ENCODE measurements at regions not wholly inside any gene's neighbourhood (a gene's known extent, or its start where the extent isn't known, plus 50 kb on each side); places are given as distances from the start of the nearest gene placed in this dataset.
"Not testable (repeated sequence)": the region's sequence is repeated elsewhere in the genome, so short reads cannot be mapped to it uniquely, and the experiment has no call there.

DNA sequence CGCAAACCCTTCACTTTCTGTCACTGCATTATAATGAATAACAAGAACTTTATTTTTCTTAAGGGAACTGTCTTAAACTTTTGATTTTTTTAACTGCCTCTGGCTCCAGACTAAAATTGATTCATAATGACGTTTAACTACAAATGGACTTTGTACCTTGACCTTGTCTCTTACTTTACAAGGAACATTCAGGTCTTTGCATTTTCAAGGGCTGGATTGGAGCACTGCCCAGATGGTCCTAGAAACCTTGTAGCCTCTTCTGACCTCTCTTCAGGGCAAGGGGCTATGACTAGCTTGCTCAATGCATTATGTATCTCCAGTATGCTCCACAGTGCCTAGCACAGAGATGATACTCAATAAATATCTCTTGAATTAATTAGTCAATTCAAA is 612.6 kb upstream of the CLINT1 start:
- DNase-seq = no peak

DNA sequence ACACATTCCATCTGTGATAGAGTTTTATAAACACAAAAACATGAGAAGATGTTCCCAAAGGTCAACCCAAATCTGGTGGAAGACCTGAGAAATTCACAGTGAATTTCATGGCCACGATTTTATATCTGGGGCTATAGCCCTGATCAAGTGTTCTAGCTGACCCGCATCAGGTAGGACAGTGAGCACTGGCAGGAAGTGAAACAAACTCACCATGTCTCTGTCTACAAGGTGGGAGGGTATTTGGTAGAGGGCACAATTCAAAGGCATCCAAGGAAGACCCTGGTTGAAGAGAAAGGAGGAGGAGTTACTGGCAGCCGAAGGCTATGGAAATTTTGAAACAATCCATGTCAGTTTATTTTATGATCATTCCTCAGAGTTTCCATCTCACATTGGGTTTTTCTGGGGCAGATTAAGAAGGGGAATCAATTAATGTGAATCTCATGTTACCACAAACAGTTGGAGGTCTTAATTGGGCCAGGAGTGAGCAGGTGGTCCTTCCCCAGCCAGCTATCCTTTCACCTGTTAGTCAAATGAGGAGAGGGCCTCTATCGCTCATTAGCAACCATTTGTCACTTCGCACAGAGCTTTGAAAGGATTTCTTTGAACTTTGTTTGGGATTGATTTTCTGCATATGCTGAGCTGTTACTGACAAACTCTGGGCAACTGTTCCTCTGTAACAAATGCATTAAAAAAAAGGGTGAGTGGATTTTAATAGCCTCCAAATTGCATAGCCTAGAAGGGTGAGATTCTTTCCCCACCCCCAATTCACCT is 612.0 kb upstream of the CLINT1 start:
- DNase-seq = no peak

DNA sequence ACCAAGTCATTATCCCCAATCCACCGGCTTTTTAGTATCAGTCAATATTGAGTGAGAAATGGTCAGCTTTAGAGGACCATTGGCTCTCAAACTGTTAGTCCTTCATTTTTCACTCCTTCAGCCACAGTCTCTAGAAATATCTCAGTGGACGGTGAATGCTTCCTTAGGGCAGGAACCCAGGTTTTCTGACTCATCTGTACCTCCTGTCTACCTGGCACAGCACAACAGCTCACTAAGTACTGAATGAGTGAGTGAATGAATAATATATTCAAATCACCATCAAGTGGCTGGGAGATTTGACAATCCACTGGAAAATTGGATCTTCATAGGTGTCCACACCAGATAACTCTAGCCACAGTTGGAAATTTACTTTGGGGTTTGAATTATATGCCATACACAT is 609.5 kb upstream of the CLINT1 start:
- no peak for DNase-seq

DNA sequence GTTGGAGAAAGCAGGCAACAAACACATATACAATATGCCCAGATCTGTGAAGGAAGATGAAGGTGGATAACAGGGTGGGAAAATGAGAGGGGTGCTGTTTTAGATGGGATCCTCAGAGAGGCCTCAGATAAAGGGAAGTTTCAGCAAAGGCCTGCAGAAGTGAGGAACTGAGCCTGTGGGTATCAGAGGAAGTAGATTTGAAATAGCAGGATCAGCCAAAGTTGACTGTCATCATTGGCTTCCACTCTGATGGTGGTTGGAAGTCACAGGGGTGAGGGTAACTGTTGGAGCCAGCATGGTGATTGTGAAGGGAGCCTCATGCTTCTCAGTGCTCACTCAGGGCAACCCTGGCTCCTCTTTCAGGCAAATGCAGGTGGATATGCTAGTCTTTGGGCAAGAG is 607.2 kb upstream of the CLINT1 start:
- DNase-seq = no peak

DNA sequence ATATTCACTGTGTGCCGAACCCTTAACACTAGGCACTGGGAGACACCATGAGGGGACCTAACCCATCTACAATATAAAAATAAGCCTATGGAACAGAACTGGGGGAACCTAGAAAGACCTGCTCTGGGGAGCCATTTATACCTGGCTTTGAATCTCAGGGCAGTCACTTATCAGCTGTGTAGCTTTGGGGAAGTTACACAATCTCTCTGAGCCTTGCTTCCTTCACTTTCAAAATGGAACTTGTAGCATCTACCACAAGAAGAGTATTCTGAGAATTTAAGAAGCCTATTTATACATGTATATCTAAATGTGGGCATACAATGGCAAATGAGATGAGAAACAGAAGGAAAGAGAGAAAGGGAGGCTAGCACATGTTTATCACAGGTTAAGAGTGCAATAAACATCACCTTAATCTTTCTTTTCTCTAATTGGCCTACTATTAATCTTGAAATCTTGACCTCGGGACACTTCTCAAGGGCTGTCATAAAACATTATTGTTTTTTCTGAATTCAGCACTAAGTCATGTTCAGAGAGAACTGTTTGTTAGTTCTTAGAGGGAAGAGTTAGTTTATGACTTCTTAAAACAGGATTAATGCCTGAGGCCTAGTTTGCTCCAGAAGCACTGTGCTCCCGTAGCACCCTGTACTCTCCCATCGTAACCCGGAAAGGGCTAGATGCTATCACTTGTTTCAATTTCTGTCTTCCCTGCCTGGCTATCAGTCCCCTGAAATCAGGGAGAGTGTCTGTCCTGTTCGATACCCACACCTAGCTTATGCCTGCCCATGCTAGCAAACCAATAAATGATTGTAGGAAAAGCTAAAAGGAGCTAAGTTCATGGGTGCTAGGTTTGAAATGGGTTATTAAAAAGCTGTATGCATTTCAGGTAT is 606.4 kb upstream of the CLINT1 start:
- DNase-seq = no peak

DNA sequence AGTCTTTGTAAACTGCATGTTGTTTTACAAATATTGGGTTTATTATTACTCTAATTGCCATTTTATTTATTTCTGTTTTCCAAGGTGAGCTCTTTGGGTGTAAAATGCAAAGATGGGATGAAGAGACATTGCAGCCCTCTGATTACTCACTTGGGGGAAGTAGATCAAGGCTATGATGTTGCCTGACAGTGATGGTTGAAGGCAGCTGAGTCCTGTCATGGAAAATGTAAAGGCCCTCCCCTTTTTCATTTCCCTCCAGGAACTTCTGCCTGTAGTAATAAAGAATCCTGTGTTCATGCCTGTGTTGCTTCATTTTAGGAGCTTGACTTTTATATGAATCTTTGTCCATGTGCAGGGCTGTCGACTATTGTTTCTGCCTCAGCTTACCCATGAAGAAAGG is 605.4 kb upstream of the CLINT1 start:
- no peak for DNase-seq

DNA sequence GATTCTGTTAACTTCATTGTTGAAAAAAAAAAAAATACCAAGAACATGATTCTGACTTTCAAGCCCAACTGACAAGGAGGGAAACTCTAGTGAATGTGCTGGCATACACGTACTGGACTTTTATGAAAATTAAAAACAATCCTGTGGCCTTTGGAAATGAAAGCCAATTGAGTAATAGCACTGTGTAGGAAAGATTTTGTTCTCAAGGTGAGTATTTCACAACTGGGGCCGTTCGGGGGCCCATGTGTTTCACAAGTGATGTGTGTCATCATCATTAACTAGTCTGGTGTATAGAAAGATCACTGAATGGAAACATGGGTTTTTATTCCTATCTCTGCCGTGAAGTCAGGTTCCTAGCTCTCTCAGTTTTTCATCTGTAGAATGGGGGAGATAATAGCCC is 605.0 kb upstream of the CLINT1 start:
- no peak for DNase-seq

DNA sequence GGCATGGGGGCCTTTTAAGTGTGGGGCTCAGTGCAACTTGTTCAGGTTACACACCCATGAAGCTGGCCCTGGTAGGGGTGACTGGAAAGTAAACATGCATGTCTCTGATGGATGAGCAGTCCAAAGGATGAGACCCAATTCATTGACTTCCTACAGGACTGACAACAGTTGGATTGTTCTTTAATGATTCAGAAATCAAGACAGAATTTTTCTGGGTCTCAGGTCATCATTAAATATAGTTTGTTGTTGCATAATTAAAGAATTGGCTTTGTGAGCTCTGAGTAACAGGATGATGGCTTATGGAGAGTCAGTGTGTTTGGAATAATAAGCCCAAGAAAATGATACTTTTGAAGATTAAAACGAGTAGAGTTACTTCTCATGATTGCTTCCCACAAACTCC is 604.2 kb upstream of the CLINT1 start:
- no peak for DNase-seq

DNA sequence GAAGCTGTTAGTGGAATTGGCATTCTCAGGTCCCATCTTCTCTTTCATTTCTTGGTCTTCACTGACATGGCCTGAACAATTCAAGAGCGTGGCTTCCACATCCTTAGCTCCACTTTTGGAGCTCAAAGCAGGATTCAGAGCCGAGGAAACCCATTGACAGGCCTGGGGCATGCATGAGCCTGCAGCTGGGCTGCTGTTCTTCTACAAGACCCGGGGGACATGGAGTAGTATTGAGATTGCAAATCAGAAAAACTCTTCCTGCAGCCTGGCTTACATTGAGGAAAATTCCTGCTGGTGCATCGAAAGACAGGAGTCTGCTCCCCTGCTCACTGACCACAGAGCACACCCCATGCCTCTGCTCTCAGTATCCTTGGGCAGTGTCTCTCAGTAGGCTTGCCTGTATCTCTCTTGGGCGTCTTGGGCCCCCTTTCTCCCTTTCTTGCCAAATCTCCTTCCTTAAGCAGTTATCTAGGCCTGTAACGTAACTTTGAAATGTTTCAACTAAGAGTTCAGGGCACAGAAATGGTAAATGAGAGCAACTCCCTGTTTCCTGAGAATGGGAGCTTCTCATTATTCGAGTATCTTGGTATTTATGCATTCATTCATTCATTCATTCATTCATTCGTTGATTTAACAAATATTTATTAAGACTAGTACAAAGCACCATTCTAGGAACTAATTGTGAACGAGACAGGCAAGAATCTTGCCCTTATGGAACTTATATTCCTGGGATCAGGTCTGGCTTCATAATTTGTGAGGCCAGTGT is 603.6 kb upstream of the CLINT1 start:
- no peak for DNase-seq

DNA sequence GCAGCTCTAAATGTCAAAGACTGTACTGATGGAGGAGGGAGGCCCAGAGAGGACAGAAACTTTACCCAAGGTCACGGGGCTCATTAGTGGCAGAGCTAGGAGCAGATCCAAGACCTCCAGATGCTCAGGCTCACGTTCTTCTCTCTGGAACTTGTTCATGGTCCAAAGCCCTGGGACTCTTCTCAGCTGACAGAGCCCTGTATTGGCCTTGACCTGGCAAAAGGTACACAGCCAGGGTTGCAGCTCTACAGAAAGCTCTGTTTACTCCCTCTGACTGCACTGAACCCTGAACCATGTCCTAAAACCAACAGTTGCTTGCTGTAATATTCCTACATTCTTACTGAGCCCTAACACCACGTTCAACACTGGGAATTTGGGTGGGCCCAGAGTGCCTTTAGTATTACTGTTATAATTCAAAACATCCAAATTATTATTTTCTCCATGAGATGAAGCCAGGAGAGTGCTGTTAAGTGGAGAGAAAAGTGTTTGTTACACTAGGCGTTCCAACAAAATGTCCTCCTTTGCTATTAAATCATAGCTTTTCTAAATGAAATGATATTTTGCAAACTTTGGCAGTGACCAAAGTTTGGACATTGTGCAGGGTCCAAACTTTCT is 602.4 kb upstream of the CLINT1 start:
- no peak for DNase-seq

DNA sequence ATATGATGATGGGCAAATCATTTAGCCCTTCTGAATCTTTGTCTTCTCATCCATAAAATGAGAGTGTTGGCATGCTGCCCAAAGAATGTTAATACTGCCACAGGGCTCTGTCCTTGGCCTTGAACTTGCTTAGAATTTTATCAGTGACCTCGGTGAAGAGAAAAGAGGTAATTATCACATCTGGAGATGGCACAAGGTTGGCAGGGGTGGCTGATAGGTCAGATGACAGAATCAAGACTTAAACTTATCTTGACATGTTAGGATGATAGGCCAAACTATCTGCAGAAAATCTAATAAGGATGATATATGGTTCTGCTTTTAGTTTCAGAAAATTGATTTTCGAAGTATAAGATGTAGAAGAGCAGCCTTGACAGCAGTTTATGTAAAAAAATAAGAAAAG is 599.1 kb upstream of the CLINT1 start:
- no peak for DNase-seq

DNA sequence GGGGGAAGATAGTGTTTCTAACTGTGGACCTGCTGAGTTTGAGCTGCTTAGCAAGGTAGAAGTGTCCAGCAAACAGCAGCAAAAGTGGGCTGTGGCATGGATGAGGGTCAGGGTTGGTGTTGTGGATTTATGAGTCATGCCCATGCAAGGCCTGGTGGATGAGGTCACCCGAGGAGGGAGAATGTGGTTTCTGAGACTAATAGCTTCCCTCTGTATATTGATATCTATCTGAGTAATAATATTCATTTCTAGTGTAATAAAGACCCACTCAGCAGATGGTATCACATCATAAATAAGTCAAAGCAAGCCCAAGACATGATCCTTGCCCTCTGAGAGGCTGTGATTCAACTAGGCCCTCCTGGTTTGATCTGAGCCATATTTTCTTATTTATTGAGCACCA is 597.8 kb upstream of the CLINT1 start:
- DNase-seq = no peak

DNA sequence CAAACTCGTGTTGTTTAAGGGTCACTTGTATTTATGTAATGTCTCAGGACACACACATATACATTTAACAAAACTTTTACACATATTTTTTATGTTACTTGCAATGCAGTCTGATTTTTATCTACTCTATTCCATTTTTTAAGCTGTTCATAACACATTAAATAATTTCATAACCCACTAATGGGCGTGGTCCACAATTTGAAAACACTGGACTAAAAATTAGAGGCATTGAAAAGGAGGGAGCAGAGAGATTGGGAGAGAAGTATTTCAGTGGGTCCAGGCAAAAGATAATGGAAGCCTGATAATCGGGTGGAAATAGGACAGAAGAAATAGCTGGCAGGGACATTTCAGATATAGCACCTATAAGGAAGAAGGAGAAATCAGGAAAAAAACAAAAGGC is 597.3 kb upstream of the CLINT1 start:
- DNase-seq = no peak

DNA sequence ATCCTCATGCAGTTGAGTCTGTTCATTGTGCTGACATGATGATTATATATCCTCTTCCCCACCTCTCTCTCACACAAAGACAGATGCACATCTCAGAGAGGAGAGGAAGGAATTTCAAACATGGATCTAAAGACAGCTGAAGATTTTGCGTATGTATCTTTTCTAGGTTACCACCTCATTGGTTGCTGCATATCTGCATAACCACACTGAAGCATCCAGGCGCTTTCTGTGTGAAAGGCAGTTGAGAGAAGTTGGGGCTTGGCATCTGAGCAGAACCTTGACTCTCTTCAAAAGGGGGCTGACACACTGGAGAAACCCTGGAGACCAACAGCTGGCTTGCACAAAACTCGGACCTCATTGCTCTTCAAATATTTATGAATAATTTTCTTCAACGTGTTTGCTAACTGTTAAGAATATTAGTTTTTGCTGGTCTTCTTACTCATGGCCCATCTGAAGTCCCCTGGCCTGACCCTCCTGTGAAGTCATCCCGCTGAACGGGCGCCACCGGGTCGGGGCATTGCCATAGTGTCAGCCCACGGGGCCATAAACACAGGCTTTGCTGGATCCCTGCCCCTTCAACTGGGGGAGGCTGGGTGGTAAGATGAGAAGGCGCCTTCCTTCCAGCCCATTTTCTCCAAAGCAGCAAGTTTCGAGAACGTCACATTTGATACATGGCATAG is 593.2 kb upstream of the CLINT1 start:
- DNase-seq = no peak

DNA sequence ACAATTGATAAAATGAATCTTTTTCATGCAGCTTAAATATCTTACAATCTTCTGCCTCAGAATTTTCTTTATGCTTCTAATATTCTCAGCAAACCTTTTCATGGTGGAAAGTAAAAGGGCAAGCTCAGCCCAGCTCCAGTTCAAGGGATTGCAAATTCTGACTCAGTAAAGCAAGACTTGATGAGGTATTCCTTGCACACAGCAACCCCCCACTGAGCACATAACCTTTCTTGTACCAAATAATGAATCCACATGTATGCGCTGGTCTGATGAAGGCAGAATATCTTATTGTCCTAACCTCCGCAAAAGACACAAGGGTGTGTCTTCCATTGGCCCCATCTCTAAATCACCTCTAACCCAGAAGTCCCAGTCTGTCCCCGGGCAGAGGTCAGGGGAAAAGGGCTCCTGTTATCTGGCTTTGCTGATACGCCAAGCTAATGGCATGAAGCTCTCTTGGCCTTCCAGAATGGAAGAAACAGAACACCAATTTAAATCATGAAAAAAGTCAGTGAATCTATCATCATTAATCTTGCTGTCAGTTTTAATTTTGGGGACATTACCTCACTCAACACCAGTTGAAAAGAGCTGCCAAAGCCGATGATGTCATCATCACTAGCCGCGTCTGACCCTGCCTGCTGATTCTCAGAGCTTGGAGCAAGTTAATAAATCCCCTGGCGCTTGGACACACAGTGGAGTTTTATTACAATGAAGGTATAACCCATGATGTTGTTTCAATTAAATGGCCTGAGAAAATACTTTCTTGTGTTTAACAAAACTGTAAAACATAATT is 592.5 kb upstream of the CLINT1 start:
- DNase-seq = no peak

DNA sequence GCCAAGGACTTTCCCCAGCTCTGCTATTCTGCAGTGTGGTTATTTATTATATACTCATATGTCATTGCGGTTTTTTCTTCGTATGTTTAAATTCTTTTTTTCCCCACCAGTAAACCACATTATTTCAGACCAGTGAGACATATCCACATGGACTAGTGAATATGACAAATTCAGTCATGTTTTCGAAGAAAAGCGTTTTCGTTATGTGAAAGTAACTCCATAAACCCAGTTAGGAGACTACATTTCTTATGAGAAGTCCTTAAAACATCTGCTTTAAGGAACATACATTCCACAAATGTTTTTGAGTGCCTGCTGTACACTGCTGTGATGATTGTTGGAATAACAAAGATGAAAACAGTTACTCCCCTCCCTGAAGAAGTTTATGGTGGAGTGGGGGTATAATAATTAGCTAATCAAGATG is 591.8 kb upstream of the CLINT1 start:
- no peak for DNase-seq

DNA sequence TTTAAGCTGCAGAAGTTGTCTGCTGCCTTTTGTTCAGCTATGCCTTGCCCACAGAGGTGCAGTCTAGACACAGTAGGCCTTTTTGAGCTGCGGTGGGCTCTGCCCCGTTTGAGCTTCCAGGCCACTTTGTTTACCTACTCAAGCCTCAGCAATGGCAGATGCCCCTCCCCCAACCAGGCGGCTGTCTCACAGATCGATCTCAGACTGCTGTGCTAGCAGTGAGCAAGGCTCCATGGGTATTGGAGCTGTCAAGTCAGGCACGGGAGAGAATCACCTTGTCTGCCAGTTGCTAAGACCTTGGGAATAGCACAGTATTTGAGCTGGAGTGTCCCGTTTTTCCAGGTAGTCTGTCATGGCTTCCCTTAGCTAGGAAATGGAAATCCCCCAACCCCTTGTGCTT is 587.8 kb upstream of the CLINT1 start:
- DNase-seq = not testable (repeated sequence)

DNA sequence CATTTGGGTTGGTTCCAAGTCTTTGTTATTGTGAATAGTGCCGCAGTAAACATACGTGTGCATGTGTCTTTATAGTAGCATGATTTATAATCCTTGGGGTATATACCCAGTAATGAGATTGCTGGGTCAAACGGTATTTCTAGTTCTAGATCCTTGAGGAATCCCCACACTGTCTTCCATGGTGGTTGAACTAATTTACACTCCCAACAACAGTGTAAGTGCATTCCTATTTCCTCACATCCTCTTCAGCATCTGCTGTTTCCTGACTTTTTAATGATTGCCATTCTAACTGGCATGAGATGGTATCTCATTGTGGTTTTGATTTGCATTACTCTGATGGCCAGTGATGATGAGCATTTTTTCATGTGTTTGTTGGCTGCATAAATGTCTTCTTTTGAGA is 580.3 kb upstream of the CLINT1 start:
- DNase-seq = not testable (repeated sequence)

DNA sequence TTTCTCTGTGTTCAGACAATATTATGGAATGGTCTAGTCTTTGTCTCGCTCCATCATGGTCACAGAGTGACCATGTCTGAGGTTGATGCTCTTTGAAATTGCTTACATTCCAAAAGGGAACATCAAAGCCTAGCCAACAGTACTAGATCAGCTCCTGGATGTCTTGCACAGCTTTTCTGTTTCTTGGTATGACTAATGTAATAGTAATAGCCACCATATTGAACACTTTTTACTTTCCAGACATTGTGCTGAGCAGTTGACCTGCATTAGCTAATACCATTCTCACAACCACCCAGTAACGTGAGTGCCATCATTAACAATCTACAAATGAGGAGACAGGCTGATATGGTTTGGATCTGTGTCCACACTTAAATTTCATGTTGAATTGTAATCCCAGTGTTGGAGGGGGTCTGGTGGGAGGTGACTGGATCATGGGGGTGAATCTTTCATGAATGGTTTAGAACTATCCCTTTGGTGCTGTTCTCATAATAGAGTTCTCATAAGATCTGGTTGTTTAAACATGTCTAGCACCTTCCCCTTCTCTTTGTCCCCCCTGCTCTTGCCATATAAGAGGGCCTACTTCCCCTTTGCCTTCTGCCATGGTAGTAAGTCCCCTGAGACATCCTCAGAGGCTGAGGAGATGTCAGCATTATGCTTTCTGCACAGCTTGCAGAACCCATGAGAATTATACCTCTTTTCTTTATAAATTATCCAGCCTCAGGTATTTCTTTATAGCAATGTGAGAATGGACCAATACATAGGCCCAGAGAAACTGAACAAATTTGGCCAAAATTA is 577.5 kb upstream of the CLINT1 start:
- no peak for DNase-seq

DNA sequence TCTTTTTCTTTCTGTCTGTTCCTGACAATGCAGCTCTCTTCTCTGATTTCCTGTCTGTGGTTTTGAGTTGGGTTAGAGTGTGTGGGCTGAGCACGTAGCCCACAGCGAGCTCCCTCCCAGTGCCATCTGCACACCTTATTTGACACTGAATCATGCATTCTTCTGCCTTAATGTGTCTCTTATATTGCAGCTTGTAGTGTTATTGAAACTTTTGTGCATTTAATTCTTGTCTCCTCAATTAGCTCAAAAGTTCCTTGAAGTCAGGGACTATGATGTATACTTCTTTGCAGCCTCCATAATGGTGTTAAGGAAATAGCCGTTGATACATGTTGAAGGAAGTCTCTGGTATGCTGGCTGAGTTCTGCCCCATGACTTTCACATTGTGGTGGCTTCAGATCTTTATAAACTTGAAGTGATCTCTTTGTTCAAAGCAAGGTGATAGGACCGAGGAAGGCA is 576.2 kb upstream of the CLINT1 start:
- peak; percentile 7 for DNase-seq

DNA sequence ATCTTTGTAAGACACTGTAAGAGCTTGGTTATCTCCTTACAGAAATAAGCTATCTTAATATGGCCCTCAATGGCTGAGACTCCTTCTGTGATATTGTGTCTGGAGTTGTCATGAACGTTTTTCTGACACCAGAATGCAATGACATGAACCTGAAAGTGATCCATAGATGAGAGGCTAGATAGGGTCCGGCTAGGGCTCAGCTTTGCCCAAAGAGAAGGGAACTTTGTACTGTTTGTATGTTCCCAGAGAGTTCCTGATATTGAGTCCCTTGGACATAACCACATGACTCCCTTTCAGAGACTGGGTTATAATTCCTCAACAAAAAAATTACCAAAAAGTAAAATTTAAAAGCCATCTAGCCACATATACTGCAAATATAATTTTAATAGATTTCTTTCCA is 575.8 kb upstream of the CLINT1 start:
- no peak for DNase-seq

Data from activated T-cell treated with anti-CD3 and anti-CD28 coated beads for 4 hours (primary cell).